ENCODE measurements at regions not wholly inside any gene's neighbourhood (a gene's known extent, or its start where the extent isn't known, plus 50 kb on each side); places are given as distances from the start of the nearest gene placed in this dataset.

DNA sequence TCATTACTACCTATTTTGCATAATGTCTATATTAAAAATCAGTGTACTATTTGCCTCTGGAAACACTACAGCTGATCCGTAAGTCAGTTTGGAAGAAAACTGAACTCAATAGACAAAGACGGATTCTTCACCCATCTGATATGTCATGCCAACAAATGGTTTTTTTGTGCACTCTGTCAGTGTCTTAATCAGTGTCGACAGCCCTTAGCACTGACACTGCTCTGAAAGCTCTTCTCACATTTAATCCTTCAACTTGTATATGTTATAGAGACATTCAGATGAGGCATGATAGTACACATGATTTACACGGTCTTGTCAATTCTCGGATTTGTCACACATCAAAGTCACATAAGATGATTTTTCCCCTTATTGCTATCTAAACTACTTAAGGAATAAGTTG is 347.5 kb upstream of the GALNT5 start:
- no peak for TF ChIP-seq EZH2phosphoT487 (IDR thresholded peaks at IDR 0.05; ENCODE audit: borderline replicate concordance, low read length)
- TF ChIP-seq, protein P1, sequence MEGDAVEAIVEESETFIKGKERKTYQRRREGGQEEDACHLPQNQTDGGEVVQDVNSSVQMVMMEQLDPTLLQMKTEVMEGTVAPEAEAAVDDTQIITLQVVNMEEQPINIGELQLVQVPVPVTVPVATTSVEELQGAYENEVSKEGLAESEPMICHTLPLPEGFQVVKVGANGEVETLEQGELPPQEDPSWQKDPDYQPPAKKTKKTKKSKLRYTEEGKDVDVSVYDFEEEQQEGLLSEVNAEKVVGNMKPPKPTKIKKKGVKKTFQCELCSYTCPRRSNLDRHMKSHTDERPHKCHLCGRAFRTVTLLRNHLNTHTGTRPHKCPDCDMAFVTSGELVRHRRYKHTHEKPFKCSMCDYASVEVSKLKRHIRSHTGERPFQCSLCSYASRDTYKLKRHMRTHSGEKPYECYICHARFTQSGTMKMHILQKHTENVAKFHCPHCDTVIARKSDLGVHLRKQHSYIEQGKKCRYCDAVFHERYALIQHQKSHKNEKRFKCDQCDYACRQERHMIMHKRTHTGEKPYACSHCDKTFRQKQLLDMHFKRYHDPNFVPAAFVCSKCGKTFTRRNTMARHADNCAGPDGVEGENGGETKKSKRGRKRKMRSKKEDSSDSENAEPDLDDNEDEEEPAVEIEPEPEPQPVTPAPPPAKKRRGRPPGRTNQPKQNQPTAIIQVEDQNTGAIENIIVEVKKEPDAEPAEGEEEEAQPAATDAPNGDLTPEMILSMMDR (IDR thresholded peaks at IDR 0.05; ENCODE audit: low read depth, low read length, poor library complexity, severe bottlenecking): no peak
- Histone ChIP-seq H3K36me3 (ENCODE audit: control insufficient read depth, low read length) (no peaks in the 10 kb centered on the region), H3K9me2 (replicated peaks; ENCODE audit: control insufficient read depth, low read length) (0 out of 2 replicates have a peak, but pooled peaks cover 2% of the 10 kb centered on the region), H3F3A (ENCODE audit: control insufficient read depth, insufficient read depth) (no peaks in the 10 kb centered on the region), H3K79me2 (ENCODE audit: control insufficient read depth, low read length) (no peaks in the 10 kb centered on the region), H3K27ac (ENCODE audit: low read depth, low read length) (no peak overlapping the region), H4K20me1 (ENCODE audit: control insufficient read depth, insufficient read depth, low read depth, low read length) (no peaks in the 10 kb centered on the region), H3K4me3 (ENCODE audit: low read length) (no peak overlapping the region), H3K27me3 (ENCODE audit: control insufficient read depth, low read length) (no peaks in the 10 kb centered on the region), H3K9me3 (ENCODE audit: control insufficient read depth, insufficient read depth, low read length) (no peaks in the 10 kb centered on the region), H3K4me1 (ENCODE audit: control insufficient read depth, low read length) (no peaks in the 10 kb centered on the region), H3K4me2 (ENCODE audit: low read length) (no peak overlapping the region)

DNA sequence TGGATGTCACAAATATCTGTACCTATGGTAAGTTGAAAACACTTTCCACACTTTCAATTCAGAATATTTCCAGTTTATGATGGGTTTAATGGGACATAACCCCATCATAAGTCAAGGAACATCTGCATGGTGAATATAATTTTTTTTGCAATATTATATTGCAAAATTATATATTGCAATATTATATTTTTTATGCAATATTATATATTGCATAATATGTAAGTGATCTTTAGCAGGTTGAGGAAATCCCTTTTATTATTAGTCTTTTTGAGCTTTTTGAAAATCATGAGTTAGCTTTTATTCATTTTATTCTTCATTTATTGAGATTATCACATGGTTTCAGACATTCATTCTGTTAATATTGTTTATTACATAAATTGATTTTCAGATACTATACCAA is 342.2 kb upstream of the GALNT5 start:
- Histone ChIP-seq H3K79me2 (ENCODE audit: control insufficient read depth, low read length) (no peaks in the 10 kb centered on the region), H3K4me1 (ENCODE audit: control insufficient read depth, low read length) (no peaks in the 10 kb centered on the region), H3K4me2 (ENCODE audit: low read length) (no peak overlapping the region), H3F3A (ENCODE audit: control insufficient read depth, insufficient read depth) (no peaks in the 10 kb centered on the region), H3K4me3 (ENCODE audit: low read length) (no peak overlapping the region), H4K20me1 (ENCODE audit: control insufficient read depth, insufficient read depth, low read depth, low read length) (no peaks in the 10 kb centered on the region), H3K9me2 (replicated peaks; ENCODE audit: control insufficient read depth, low read length) (no peaks in the 10 kb centered on the region), H3K27me3 (ENCODE audit: control insufficient read depth, low read length) (no peaks in the 10 kb centered on the region), H3K9me3 (ENCODE audit: control insufficient read depth, insufficient read depth, low read length) (no peaks in the 10 kb centered on the region), H3K27ac (ENCODE audit: low read depth, low read length) (no peak overlapping the region), H3K36me3 (ENCODE audit: control insufficient read depth, low read length) (no peaks in the 10 kb centered on the region)
- TF ChIP-seq, protein P1 (IDR thresholded peaks at IDR 0.05; ENCODE audit: low read depth, low read length, poor library complexity, severe bottlenecking): no peak
- TF ChIP-seq EZH2phosphoT487 (IDR thresholded peaks at IDR 0.05; ENCODE audit: borderline replicate concordance, low read length): no peak

DNA sequence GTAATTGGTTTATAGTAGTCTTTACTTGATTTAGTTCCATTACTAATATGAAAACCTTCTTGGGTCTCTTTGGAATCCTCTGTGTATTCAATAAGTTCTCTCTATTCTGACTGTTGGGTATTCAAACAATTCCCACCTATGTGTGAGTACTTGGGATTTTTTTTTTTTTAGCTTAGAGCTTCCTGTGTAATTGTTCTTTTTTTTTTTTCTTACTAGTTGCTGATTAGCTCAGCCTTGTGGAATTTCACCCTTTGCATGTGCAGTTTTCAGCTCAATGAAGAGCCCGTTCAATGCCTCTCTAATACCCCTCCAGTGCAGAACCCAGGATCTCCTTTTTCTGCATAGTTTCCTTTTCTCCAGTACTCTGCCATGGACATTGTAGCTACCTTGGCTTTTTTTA is 339.1 kb upstream of the GALNT5 start:
- no peaks in the 10 kb centered on the region for H3K9me3 ChIP-seq (ENCODE audit: control insufficient read depth, insufficient read depth, low read length)
- H3K36me3 ChIP-seq (ENCODE audit: control insufficient read depth, low read length): no peaks in the 10 kb centered on the region
- no peak overlapping the region for H3K4me2 ChIP-seq (ENCODE audit: low read length)
- H3K27ac ChIP-seq (ENCODE audit: low read depth, low read length): no peak overlapping the region
- no peak overlapping the region for H3K4me3 ChIP-seq (ENCODE audit: low read length)
- no peaks in the 10 kb centered on the region for H3K79me2 ChIP-seq (ENCODE audit: control insufficient read depth, low read length)
- H3K4me1 ChIP-seq (ENCODE audit: control insufficient read depth, low read length): no peaks in the 10 kb centered on the region
- H4K20me1 ChIP-seq (ENCODE audit: control insufficient read depth, insufficient read depth, low read depth, low read length): no peaks in the 10 kb centered on the region
- no peak for TF ChIP-seq EZH2phosphoT487 (IDR thresholded peaks at IDR 0.05; ENCODE audit: borderline replicate concordance, low read length)
- H3K27me3 ChIP-seq (ENCODE audit: control insufficient read depth, low read length): no peaks in the 10 kb centered on the region
- no peaks in the 10 kb centered on the region for H3F3A ChIP-seq (ENCODE audit: control insufficient read depth, insufficient read depth)
- H3K9me2 ChIP-seq (replicated peaks; ENCODE audit: control insufficient read depth, low read length): no peaks in the 10 kb centered on the region

DNA sequence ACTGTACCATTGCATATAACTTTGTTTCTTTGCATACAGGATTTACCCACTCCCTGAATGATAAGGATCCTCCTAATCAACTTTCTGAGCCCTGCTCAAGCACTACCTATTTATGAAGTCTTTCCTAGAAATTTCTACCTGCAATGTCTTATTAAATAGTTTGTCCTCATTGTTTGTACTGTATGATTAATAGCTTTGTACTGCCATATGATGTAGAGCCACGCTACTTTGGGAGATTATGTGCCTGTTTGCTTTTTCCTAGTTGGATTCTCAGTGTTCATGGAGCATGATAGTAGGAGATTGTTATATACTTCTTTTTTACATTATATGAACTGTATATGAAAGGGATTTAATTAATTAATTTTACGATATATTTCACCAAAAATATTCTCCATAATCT is 327.1 kb upstream of the GALNT5 start:
- H4K20me1 ChIP-seq (ENCODE audit: control insufficient read depth, insufficient read depth, low read depth, low read length): no peaks in the 10 kb centered on the region
- H3K36me3 ChIP-seq (ENCODE audit: control insufficient read depth, low read length): no peaks in the 10 kb centered on the region
- no peaks in the 10 kb centered on the region; the same call in 1 of the 2 replicates for H3K9me2 ChIP-seq (replicated peaks; ENCODE audit: control insufficient read depth, low read length)
- no peak overlapping the region for H3K4me3 ChIP-seq (ENCODE audit: low read length)
- no peaks in the 10 kb centered on the region for H3F3A ChIP-seq (ENCODE audit: control insufficient read depth, insufficient read depth)
- H3K4me2 ChIP-seq (ENCODE audit: low read length): no peak overlapping the region
- 0 out of 2 replicates have a peak, but pooled peaks cover 1% of the 10 kb centered on the region for H3K9me3 ChIP-seq (ENCODE audit: control insufficient read depth, insufficient read depth, low read length)
- no peaks in the 10 kb centered on the region for H3K79me2 ChIP-seq (ENCODE audit: control insufficient read depth, low read length)
- no peak overlapping the region for H3K27ac ChIP-seq (ENCODE audit: low read depth, low read length)
- no peak for TF ChIP-seq EZH2phosphoT487 (IDR thresholded peaks at IDR 0.05; ENCODE audit: borderline replicate concordance, low read length)
- TF ChIP-seq, protein P1 (IDR thresholded peaks at IDR 0.05; ENCODE audit: low read depth, low read length, poor library complexity, severe bottlenecking): no peak
- H3K27me3 ChIP-seq (ENCODE audit: control insufficient read depth, low read length): no peaks in the 10 kb centered on the region
- no peaks in the 10 kb centered on the region for H3K4me1 ChIP-seq (ENCODE audit: control insufficient read depth, low read length)

All from DOHH2 (cell line).